SK-N-SH (cell line): ENCODE measurements at regions not wholly inside any gene's neighbourhood (a gene's known extent, or its start where the extent isn't known, plus 50 kb on each side); places are given as distances from the start of the nearest gene placed in this dataset.

Experiments
- CTCF ChIA-PET: fragments of 300-600, 350-600 bp; formaldehyde crosslinking; extraction: SDS; loops from one replicate; lab custom pipeline; 2021; lab: Yijun Ruan, JAX
- POLR2A ChIA-PET: fragments of 350-600 bp; sonication (Branson Sonifier 250); formaldehyde crosslinking; extraction: SDS; loops from one replicate; lab custom pipeline; 2020; ENCODE audit warnings: antibody characterized with exemption, inconsistent platforms; lab: Yijun Ruan, JAX
- DNase-seq: peaks from one replicate; pipeline ENCODE4 v3.0.0; 2012
- H2AFZ ChIP-seq: fragments of 200-600 bp; sonication (generic); 2 replicates; pipeline ENCODE4 v1.8.1; 2016; ENCODE audit warnings: antibody characterized with exemption, mild to moderate bottlenecking, low read depth
- H3F3A ChIP-seq: fragments of 200-600 bp; sonication (generic); replicated peaks from 2 replicates; pipeline ENCODE3; 2016; ENCODE audit warnings: antibody characterized with exemption, mild to moderate bottlenecking; ENCODE audit not compliant: insufficient read depth
- H3K27ac ChIP-seq, 2 experiments: fragments of 200-500 bp in 1 of 2; fragments of 200-600 bp in 1 of 2; sonication (Bioruptor generic) in 1 of 2; sonication (generic), shearing (Covaris generic) in 1 of 2; 2 replicates each; pipeline versions ENCODE4 v1.5.1 to v1.6.1; 2014 to 2016; ENCODE audit warnings: low read depth in 2 of 2, inconsistent platforms in 1 of 2, low read length in 1 of 2, mild to moderate bottlenecking in 1 of 2, mixed read lengths in 1 of 2
- H3K27me3 ChIP-seq: fragments of 200-600 bp; sonication (generic), shearing (Covaris generic); 2 replicates; pipeline ENCODE4 v1.6.1; 2016; ENCODE audit warnings: mixed run types; ENCODE audit not compliant: insufficient read depth
- H3K36me3 ChIP-seq, 2 experiments: fragments of 200-500 bp in 1 of 2; fragments of 200-600 bp in 1 of 2; sonication (Bioruptor generic) in 1 of 2; sonication (generic) in 1 of 2; replicated peaks in 1 of 2; 2 replicates each; pipeline versions ENCODE3 to v1.5.1; 2014 to 2016; ENCODE audit warnings: low read length in 1 of 2, mild to moderate bottlenecking in 1 of 2; ENCODE audit not compliant: insufficient read depth in 2 of 2, control insufficient read depth in 1 of 2
- H3K4me1 ChIP-seq, 2 experiments: fragments of 200-500 bp in 1 of 2; fragments of 200-600 bp in 1 of 2; sonication (Bioruptor generic) in 1 of 2; sonication (generic), shearing (Covaris generic) in 1 of 2; 2 replicates each; pipeline versions ENCODE4 v1.5.1 to v1.6.1; 2014 to 2016; ENCODE audit warnings: low read depth in 1 of 2, low read length in 1 of 2, mixed run types in 1 of 2; ENCODE audit not compliant: insufficient read depth in 2 of 2, control insufficient read depth in 1 of 2
- H3K4me2 ChIP-seq: fragments of 200-600 bp; sonication (generic), shearing (Covaris generic); 2 replicates; pipeline ENCODE4 v1.6.1; 2017; ENCODE audit warnings: mixed run types
- H3K4me3 ChIP-seq, 2 experiments: fragments of 200-500 bp in 1 of 2; fragments of 200-600 bp in 1 of 2; sonication (Bioruptor generic) in 1 of 2; sonication (generic), shearing (Covaris generic) in 1 of 2; 2 replicates each; pipeline versions ENCODE4 v1.5.1 to v1.8.1; 2014 to 2016; ENCODE audit warnings: low read depth in 2 of 2, inconsistent platforms in 1 of 2, low read length in 1 of 2, mild to moderate bottlenecking in 1 of 2, mixed read lengths in 1 of 2, moderate library complexity in 1 of 2
- H3K79me2 ChIP-seq: fragments of 200-600 bp; sonication (generic); 2 replicates; pipeline ENCODE4 v1.8.1; 2017; ENCODE audit warnings: mild to moderate bottlenecking; ENCODE audit not compliant: insufficient read depth
- H3K9ac ChIP-seq: fragments of 200-600 bp; sonication (generic); 2 replicates; pipeline ENCODE4 v1.6.1; 2017; ENCODE audit warnings: mixed run types
- H3K9me2 ChIP-seq: fragments of 200-600 bp; sonication (generic); 2 replicates; pipeline ENCODE4 v1.6.1; 2017; ENCODE audit warnings: mixed run types
- H3K9me3 ChIP-seq: fragments of 200-600 bp; sonication (generic); 2 replicates; pipeline ENCODE4 v1.6.1; 2017; ENCODE audit warnings: mixed run types, mild to moderate bottlenecking, moderate library complexity
- H4K20me1 ChIP-seq: fragments of 200-600 bp; sonication (generic); 2 replicates; pipeline ENCODE4 v1.6.1; 2017; ENCODE audit warnings: mild to moderate bottlenecking, mixed run types; ENCODE audit not compliant: insufficient read depth
- CHD2 ChIP-seq: fragments of 150-350 bp; IDR thresholded peaks from 2 replicates; pipeline ENCODE4 v1.6.1; 2018; ENCODE audit warnings: low read length; ENCODE audit not compliant: partially characterized antibody
- CTCF ChIP-seq: fragments of 200-600 bp; sonication (generic); IDR thresholded peaks from 2 replicates; pipeline ENCODE4 v1.6.1; 2017; ENCODE audit warnings: antibody characterized with exemption, mild to moderate bottlenecking, moderate library complexity
- EP300 ChIP-seq, 2 experiments: IDR thresholded peaks; 2 replicates each; pipeline versions ENCODE4 v1.4.0 to v1.6.1; 2012; ENCODE audit warnings: borderline replicate concordance in 1 of 2, low read depth in 1 of 2, low read length in 1 of 2
- EZH2phosphoT487 ChIP-seq: fragments of 200-600 bp; sonication (generic); IDR thresholded peaks from 2 replicates; pipeline ENCODE4 v1.6.1; 2017; ENCODE audit warnings: low read depth, mixed run types, mild to moderate bottlenecking, antibody characterized with exemption, moderate library complexity, borderline replicate concordance
- FOXM1 ChIP-seq: IDR thresholded peaks from 2 replicates; pipeline ENCODE4 v1.4.0; 2012; ENCODE audit warnings: low read depth, mild to moderate bottlenecking
- GABPA ChIP-seq: IDR thresholded peaks from 2 replicates; pipeline ENCODE4 v1.4.0; 2012; ENCODE audit warnings: low read depth, mild to moderate bottlenecking
- GATA2 ChIP-seq: sonication (generic); formaldehyde crosslinking; IDR thresholded peaks from 2 replicates; pipeline ENCODE4 v1.5.0; 2020; ENCODE audit warnings: mild to moderate bottlenecking, missing genetic modification reagents
- JUND ChIP-seq: IDR thresholded peaks from 2 replicates; pipeline ENCODE4 v1.4.0; 2012
- NRF1 ChIP-seq: IDR thresholded peaks from 2 replicates; pipeline ENCODE4 v1.6.1; 2012; ENCODE audit warnings: low read depth, mild to moderate bottlenecking, low read length
- RAD21 ChIP-seq: IDR thresholded peaks from 2 replicates; pipeline ENCODE4 v1.6.1; 2012; ENCODE audit warnings: mild to moderate bottlenecking, low read length
- TEAD4 ChIP-seq: IDR thresholded peaks from 2 replicates; pipeline ENCODE4 v1.4.0; 2012; ENCODE audit warnings: mild to moderate bottlenecking, borderline replicate concordance; ENCODE audit not compliant: insufficient read depth
- USF1 ChIP-seq: IDR thresholded peaks from 2 replicates; pipeline ENCODE4 v1.4.0; 2012; ENCODE audit warnings: low read depth, borderline replicate concordance
- WGBS: methylation state at CpG from one replicate; pipeline ENCODE4 v1.1.6; 2017; ENCODE audit warnings: low lambda C conversion rate; 5-methylcytosine and 5-hydroxymethylcytosine counted together
- TF ChIP-seq, protein P1 (sequence below): IDR thresholded peaks from 2 replicates; pipeline ENCODE4 v1.4.0; 2012; ENCODE audit warnings: low read depth, borderline replicate concordance

- Histone ChIP-seq H3K27me3 (no peaks in the 10 kb centered on the region; the same call in 1 of the 2 replicates), H3K36me3 (no peaks in the 10 kb centered on the region), H3K9me3 (no peaks in the 10 kb centered on the region), H2AFZ (no peak overlapping the region), H4K20me1 (no peaks in the 10 kb centered on the region), H3K4me1 (peaks cover 0 to 9% of the 10 kb centered on the region in 2 experiments; a peak in 1 of 4 replicates), H3K4me2 (no peak overlapping the region), H3K9me2 (no peaks in the 10 kb centered on the region), H3K9ac (no peak overlapping the region), H3K79me2 (no peaks in the 10 kb centered on the region), H3K27ac (no peak overlapping the region), H3K4me3 (no peak overlapping the region), H3F3A (no peaks in the 10 kb centered on the region)
- ChIA-PET CTCF (no interaction called here), POLR2A (no interaction called here)
- DNase-seq = no peak
- no peak for TF ChIP-seq RAD21
- TF ChIP-seq GABPA = no peak
- TF ChIP-seq CHD2 = no peak
- no peak for TF ChIP-seq EZH2phosphoT487
- no peak for TF ChIP-seq TEAD4
- TF ChIP-seq JUND = no peak
- TF ChIP-seq FOXM1 = no peak
- WGBS = 20% methylated on average over 1 of the region's 1 CpG
Observed at GRCh38 chr18:10377956-10378355, 76.5 kb upstream of the APCDD1 start.

DNA sequence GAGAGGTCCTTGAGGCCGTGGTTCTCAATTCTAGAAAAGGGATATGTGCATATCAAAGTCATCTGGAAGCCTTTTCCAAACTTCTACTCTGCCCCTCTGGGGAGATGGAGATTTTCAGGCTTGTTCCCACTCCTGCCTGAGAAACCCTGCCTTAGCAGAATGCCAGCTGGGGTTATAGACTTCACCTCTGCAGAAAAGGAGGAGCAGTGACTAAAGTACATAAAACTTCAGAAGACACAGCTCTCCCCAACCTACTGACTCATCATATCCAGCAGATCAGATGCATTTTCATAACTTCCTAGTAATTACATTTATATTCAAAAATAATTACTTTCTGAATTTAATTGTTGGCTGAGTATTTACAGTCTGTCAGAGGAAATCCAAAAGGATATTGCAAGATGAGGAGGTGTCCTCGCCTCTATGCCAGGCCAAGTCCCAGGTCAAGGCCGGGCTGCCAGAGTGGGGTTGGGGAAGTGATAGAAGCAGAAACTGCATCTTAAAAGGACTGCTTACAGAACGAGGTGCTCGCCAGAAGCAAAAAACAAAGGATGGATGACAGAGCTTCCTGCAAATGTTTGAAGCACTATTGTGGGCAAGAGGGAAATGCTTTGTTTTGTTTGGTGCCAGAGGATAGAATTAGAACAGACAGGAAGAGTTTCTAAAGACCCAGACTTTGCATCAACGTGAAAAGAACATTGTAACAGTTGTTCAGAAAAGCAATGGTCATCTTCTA lies 75.6 kb upstream of the APCDD1 start:
- H3K4me1 ChIP-seq = peaks cover 0 to 9% of the 10 kb centered on the region in 2 experiments; a peak in 1 of 4 replicates
- H3K27me3 ChIP-seq = no peaks in the 10 kb centered on the region; the same call in 1 of the 2 replicates
- H4K20me1 ChIP-seq = no peaks in the 10 kb centered on the region
- H3K4me2 ChIP-seq = no peak overlapping the region
- no peaks in the 10 kb centered on the region for H3K36me3 ChIP-seq
- WGBS = 22% methylated on average over 6 of the region's 6 CpGs
- POLR2A ChIA-PET = interaction anchor here (0.7 kb wide), 1 partner anchor 9 kb away, joined by 3 read pairs; no protein-coding TSS in a partner anchor
- H3K79me2 ChIP-seq = no peaks in the 10 kb centered on the region
- no peaks in the 10 kb centered on the region for H3K9me3 ChIP-seq
- no peaks in the 10 kb centered on the region for H3K9me2 ChIP-seq
- no peak overlapping the region for H3K27ac ChIP-seq
- H3K9ac ChIP-seq = no peak overlapping the region
- no peak for DNase-seq
- CTCF ChIA-PET = no interaction called here
- H3K4me3 ChIP-seq = no peak overlapping the region
- H3F3A ChIP-seq = no peaks in the 10 kb centered on the region
- TF ChIP-seq CTCF (no peak), EZH2phosphoT487 (no peak)
- no peak overlapping the region for H2AFZ ChIP-seq

- Histone ChIP-seq H3K9me3 (no peaks in the 10 kb centered on the region), H3K4me2 (no peak overlapping the region), H3F3A (no peaks in the 10 kb centered on the region), H3K9me2 (no peaks in the 10 kb centered on the region), H3K79me2 (no peaks in the 10 kb centered on the region), H3K36me3 (no peaks in the 10 kb centered on the region), H3K27ac (no peak overlapping the region), H2AFZ (no peak overlapping the region), H3K4me3 (no peak overlapping the region), H3K27me3 (no peaks in the 10 kb centered on the region; the same call in 1 of the 2 replicates), H3K9ac (no peak overlapping the region), H4K20me1 (no peaks in the 10 kb centered on the region), H3K4me1 (peaks cover 0 to 5% of the 10 kb centered on the region in 2 experiments; a peak in 1 of 4 replicates)
- WGBS = 45% methylated on average over 5 of the region's 5 CpGs
- POLR2A ChIA-PET = interaction anchor here (0.7 kb wide), 1 partner anchor 9 kb away, joined by 3 read pairs; no protein-coding TSS in a partner anchor
- DNase-seq = no peak
- CTCF ChIA-PET = no interaction called here
- TF ChIP-seq, protein P1, sequence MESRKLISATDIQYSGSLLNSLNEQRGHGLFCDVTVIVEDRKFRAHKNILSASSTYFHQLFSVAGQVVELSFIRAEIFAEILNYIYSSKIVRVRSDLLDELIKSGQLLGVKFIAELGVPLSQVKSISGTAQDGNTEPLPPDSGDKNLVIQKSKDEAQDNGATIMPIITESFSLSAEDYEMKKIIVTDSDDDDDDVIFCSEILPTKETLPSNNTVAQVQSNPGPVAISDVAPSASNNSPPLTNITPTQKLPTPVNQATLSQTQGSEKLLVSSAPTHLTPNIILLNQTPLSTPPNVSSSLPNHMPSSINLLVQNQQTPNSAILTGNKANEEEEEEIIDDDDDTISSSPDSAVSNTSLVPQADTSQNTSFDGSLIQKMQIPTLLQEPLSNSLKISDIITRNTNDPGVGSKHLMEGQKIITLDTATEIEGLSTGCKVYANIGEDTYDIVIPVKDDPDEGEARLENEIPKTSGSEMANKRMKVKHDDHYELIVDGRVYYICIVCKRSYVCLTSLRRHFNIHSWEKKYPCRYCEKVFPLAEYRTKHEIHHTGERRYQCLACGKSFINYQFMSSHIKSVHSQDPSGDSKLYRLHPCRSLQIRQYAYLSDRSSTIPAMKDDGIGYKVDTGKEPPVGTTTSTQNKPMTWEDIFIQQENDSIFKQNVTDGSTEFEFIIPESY = no peak
- no peak for TF ChIP-seq TEAD4
- no peak for TF ChIP-seq GATA2 (CRISPR knock-in tag)
- TF ChIP-seq USF1 = no peak
- TF ChIP-seq NRF1 = no peak
- TF ChIP-seq FOXM1 = no peak
- no peak for TF ChIP-seq JUND
- no peak for TF ChIP-seq CTCF
- TF ChIP-seq EP300 (IDR thresholded peaks at IDR 0.05; ENCODE audit: borderline replicate concordance in 1 of 2, low read depth in 1 of 2, low read length in 1 of 2) = no peak
Observed at GRCh38 chr18:10379522-10379921, 74.9 kb upstream of the APCDD1 start.
